ENCODE measurements at regions not wholly inside any gene's neighbourhood (a gene's known extent, or its start where the extent isn't known, plus 50 kb on each side); places are given as distances from the start of the nearest gene placed in this dataset.
A peak's percentile ranks its signal among the peaks of the same experiment; 100 is the strongest.

DNA sequence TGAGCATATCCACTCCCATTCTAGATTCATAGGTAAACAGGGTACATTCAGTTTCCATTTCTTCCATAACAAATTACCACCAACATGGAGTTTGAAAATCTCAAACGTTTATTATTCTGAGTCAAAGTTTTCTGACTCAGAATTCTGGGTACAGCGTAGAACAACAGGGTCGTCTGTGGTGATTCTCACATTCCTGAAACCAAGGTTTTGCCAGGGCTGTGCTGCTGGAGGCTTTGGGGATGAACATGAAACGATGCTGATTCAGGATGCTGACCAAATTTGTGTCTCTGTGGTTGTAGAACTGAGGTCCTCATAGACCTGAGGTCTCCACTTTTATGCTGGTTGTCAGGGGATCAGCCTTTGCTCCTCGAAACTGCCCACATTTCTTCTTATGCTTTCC, 255.7 kb downstream of the DSEL start:
- no peak for DNase-seq (ENCODE audit: extremely low spot score, unreplicated experiment)
- H3K27me3 Mint-ChIP-seq, result no peaks in the 10 kb centered on the region
- TF ChIP-seq CTCF (conservative IDR thresholded peaks at IDR 0.05), result no peak
- H3K27ac Mint-ChIP-seq, result no peak overlapping the region
- H3K4me3 Mint-ChIP-seq, result no peak overlapping the region
- no peaks in the 10 kb centered on the region for H3K36me3 Mint-ChIP-seq
- no peaks in the 10 kb centered on the region for H3K4me1 Mint-ChIP-seq (ENCODE audit: unreplicated experiment)
- H3K9me3 Mint-ChIP-seq, result no peaks in the 10 kb centered on the region

DNA sequence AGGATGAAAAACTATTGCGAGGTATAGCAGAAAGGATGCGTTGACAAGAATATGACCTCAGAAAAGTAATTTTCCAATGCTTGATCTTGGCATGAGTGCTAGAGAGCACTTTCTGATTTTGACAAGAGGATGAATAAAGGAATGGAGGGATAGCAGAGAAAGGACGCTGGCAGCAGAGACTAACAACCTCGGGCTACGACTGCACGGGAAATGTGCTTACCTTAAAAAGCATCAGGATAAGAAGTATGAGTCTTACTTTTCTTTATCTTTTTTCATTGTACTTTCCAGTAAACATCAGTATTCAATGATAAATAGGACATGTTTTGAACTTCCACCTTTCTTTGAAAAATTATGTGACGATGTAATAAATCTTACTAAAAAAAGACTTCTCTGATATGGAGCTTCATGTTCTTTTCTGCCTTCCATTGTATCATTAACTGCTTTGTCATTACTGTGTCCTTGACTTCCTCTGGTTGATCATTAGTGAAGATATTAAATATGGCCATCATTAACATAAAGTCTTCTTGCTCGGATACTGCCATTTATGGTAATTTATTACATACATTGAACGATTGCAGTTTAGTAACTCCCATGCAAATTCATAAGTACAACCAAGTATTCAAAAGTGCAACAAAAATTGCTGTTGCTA, 265.6 kb downstream of the DSEL start:
- no peaks in the 10 kb centered on the region for H3K4me1 Mint-ChIP-seq (ENCODE audit: unreplicated experiment)
- H3K27me3 Mint-ChIP-seq, result peaks cover 3% of the 10 kb centered on the region
- H3K4me3 Mint-ChIP-seq, result no peak overlapping the region
- no peak for DNase-seq (ENCODE audit: extremely low spot score, unreplicated experiment)
- no peaks in the 10 kb centered on the region for H3K36me3 Mint-ChIP-seq
- no peak overlapping the region for H3K27ac Mint-ChIP-seq
- TF ChIP-seq CTCF (conservative IDR thresholded peaks at IDR 0.05), result no peak
- H3K9me3 Mint-ChIP-seq, result no peaks in the 10 kb centered on the region

DNA sequence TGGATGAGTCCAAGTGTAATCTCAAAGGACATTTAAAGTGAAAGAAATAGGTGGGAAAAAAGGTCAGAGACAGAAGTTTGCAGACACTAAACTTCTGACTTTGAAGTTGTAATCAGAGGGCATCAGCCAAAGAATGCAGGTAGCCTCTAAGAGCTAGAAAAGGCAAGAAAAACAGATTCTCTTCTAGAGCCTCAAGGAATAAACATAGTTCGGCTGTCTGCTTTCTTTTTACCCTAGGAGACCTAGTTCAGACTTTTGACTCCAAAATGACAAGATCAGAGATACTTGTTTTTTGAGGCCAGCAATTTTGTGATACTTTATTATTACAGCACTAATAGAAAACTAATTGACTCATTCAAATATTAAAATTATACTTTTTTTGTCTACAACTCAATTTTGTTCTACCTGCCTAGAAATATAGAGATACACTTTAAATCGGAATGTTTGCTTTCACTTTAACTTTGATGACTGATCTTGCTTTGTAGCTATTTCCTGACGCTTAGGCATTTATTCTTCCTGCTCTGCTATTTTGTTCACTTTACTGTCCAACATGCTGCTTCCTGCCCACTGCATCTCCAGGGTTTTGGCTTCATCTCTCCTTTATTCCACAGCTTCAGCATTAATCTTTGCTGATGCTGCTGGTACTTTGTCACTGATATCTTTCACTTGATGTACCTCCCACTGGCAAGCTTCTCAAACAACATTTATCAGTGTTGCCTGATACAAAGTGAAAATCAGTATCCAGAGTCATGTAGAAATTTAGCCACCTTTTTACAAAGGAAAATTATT, 272.5 kb downstream of the DSEL start:
- Mint-ChIP-seq H3K4me1 (ENCODE audit: unreplicated experiment) (no peaks in the 10 kb centered on the region), H3K27me3 (peaks cover 3% of the 10 kb centered on the region), H3K4me3 (peak overlapping the region; percentile 1), H3K36me3 (no peaks in the 10 kb centered on the region), H3K9me3 (no peaks in the 10 kb centered on the region), H3K27ac (no peak overlapping the region)
- TF ChIP-seq CTCF (conservative IDR thresholded peaks at IDR 0.05), result no peak
- no peak for DNase-seq (ENCODE audit: extremely low spot score, unreplicated experiment)

DNA sequence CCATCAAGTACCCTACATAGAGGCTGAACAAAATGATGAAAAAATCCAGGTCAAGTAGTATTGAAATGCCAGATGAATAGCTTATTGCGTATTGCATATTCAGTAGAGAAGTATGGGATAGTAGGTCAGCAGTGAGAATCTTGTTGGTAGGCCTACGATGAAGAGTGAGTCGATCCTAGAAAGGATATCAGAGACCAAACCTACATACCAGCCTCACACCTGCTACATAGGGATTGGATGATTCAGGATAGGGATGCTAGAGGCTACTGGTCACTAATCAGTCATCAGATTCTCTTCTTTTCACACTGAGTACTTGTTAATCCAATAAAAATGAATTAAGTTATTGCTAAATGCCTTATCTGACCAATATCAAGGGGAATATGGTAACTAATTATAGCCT, 274.5 kb downstream of the DSEL start:
- Mint-ChIP-seq H3K27me3 (no peaks in the 10 kb centered on the region), H3K36me3 (no peaks in the 10 kb centered on the region), H3K9me3 (no peaks in the 10 kb centered on the region), H3K27ac (no peak overlapping the region), H3K4me1 (ENCODE audit: unreplicated experiment) (no peaks in the 10 kb centered on the region), H3K4me3 (no peak overlapping the region)
- TF ChIP-seq CTCF (conservative IDR thresholded peaks at IDR 0.05), result no peak
- no peak for DNase-seq (ENCODE audit: extremely low spot score, unreplicated experiment)

- Mint-ChIP-seq H3K9me3 (no peaks in the 10 kb centered on the region), H3K27me3 (no peaks in the 10 kb centered on the region), H3K36me3 (no peaks in the 10 kb centered on the region), H3K4me3 (no peak overlapping the region), H3K4me1 (ENCODE audit: unreplicated experiment) (no peaks in the 10 kb centered on the region), H3K27ac (no peak overlapping the region)
- no peak for TF ChIP-seq CTCF (conservative IDR thresholded peaks at IDR 0.05)
- DNase-seq (ENCODE audit: extremely low spot score, unreplicated experiment), result no peak
Measured at GRCh38 chr18:67241299-67241698, 275.2 kb downstream of the DSEL start.
